Erythroblast (primary cell): ENCODE measurements at regions not wholly inside any gene's neighbourhood (a gene's known extent, or its start where the extent isn't known, plus 50 kb on each side); places are given as distances from the start of the nearest gene placed in this dataset.

Experiments
- DNase-seq, 2 experiments: peaks; one replicate each; lab custom pipeline; 2025; lab: John Stamatoyannopoulos, UW
- GATA1 ChIP-seq: IDR thresholded peaks from 2 replicates; pipeline ENCODE4 v1.6.1; 2011; ENCODE audit warnings: low read depth, mild to moderate bottlenecking, control low read depth, low read length, moderate library complexity
- POLR2A ChIP-seq: IDR thresholded peaks from 2 replicates; pipeline ENCODE4 v1.6.1; 2011; ENCODE audit warnings: mild to moderate bottlenecking, low read length

DNA sequence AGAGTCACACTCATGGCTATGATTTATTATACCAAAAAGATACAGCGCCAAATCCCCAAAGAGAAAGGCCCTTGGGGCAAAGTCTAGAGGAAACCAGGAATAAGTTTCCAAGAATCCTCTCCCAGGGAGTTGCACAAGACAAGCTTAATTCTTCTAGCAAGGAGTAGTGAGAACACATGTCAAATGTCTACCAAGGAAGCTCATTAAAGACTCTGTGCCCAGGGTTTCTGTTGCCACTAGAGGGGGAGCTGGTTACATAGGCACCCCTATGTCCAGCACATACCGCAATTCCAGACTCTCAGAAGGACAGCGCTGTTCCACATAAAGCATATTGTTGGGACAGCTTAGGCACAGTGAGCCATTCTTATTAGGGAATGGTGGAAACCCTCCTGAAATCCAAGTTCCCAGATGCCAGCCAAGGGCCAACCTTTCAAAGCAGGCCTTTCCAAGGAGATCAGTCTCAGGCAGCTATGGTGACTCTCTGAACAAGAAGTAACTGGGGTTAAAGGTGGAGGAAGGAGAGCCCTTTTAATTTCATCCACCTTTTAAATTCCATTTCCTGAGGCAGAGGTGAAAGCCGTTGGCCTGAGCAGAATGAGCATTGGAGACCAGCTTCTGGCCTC lies 194.2 kb downstream of the UACA start:
- TF ChIP-seq POLR2A (no peak), GATA1 (no peak)
- DNase-seq, result peak; percentile 23 to 31

DNA sequence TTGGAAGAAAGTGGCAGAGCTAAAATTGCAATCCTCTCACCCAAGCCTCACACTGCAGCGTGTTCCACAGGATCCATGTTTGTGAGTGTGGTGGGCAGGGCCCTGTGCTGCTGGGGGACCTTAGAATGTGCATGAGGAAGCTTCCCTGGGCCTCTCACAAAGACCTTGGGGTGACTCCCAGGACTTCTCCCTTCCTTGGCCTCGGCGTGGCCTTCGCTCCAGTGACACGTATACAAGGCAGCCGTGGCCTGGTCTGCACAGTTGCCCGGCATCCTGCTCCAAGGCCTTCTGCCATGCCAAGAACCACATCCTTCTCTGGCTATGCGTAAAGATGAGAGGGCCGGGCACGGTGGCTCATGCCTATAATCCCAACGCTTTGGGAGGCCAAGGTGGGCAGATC lies 196.4 kb downstream of the UACA start:
- no peak for DNase-seq
- no peak for TF ChIP-seq GATA1
- no peak for TF ChIP-seq POLR2A

DNA sequence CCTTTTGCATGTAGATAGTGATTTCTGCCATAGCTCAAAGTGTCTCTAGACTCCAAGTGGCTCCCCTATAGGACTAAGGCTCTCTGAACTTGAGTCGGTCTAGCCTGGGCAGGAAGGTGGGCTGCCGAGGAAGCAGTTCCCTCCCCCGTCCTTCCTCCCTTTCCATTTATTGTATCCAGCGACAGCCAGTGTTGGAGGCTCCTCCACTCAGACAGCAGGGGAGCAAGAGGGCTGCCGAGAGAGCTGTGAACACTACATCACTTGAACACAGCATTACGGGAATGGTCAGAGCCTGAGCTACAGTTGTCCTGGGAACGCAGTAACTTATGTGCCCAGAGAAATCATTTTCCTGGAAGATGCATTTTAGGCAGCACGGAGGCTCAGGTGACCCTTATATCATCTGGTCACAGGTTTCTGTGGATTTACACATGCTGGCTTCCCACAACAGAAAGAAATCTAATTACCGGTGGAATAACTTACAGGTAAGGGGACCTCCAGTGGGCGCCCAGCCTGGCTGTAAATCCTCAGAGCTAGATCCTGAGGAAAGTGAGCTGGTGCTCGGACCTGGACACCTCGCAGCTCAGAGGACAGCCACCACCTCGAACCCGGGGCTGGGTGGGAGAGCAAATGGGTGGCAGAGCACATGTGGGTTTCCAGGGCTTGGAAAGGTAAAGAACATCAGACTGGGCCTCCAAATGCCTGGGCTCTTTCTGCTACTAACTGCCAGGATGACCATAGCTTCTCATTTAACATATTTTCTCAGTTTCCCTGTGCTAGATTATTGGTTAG lies 197.1 kb downstream of the UACA start:
- TF ChIP-seq POLR2A, result no peak
- no peak for TF ChIP-seq GATA1
- no peak for DNase-seq

DNA sequence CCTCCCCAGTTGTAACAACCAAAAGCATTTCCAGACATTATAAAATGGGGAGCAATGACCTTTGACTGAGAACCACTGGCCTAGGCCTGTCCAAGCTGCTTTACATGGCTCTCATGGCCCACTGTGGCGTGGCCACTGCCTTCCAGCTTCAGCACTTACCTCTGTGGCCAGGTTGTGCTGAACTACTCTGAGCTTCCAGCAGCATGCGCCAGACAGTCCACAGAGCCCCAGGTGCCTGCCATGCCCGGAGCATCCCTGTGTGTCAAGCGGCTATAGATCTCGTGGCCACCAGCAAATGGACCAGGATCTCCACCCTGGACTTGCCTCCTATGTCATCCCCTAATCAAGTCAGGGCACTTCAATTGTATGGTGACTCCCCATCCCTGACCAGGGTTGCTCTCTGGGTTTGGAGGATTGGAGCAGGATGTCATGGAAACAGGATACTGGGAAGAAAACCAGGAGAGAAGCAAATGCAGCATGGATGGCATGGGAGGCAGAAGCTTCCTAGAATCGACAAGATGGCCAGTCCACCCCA lies 199.7 kb downstream of the UACA start:
- no peak for DNase-seq

DNA sequence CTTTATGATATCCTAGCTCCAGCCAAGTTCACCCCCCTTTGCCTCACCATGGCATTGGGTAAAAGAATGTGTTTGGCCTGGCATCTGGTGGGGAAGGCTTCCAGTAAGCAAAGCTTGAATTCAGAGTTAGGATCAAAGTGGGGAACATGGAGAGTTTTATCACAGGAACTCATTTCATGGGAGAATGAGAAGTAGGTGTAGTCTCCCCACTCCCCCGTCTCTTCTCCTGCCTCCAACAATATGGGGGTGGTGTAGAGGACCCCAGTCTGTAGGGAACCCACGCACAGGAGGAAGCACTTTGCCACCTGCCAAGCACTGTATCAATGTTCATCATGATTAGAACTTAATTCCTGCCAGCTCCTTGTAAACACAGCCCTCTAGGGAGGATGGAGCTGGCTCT lies 200.5 kb downstream of the UACA start:
- no peak for DNase-seq

More for the DNA sequence above, 199.7 kb downstream of the UACA start:
- no peak for TF ChIP-seq GATA1
- TF ChIP-seq POLR2A, result no peak

DNA sequence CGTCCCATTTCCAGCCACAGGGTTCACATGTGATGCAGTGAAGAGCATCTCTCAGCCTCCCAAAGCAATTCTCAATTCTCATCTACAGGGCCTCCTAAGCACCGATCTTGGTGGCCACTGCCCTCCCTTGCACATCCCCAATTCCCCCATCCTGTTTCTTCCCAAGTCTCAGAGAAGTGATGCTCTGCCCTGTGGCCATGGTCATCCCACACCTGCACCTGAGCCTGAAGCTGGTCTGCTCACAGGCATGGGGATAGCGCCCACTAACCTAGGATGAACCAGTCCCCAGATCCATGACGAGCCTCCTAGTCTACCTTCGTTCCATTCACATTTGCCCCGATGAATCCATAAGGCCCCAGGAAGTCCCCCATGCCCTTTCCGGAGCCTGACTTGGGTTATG lies 201.5 kb downstream of the UACA start:
- TF ChIP-seq POLR2A (no peak), GATA1 (no peak)
- DNase-seq, result no peak

More for the DNA sequence above, 200.5 kb downstream of the UACA start:
- TF ChIP-seq GATA1, result no peak
- TF ChIP-seq POLR2A, result no peak

DNA sequence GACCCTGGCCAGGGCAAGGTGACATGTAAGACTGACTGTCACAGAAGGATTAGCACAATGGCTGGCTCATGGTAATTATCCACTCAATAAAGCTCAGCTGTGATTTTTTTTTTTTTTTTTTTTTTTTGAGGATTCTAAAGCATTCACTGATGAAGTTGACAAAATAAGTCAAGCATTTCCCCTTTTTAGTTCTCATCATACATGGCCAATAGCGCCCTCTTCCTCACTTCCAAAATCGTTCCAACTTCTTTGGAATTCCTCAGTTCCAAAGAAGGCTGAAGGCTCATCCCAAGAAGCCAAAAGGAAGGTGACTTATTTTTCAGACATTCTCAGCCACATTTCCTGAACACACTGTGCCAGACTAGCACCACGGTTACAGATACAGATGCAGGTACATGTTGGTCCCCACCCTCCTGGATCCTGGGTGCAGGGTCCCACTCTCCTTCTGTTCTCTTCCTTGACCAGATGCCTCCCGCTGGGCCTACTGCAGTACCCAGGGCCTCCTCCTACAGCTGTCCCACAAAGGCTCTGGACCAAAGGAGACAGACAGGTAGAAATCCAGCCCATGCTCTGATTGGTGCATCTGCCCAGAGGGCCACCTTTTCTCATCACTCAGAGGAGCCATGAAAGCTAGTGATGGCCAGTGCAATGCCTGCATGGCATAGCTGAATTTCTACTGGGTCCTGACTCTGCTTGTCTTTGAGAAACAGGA lies 202.6 kb downstream of the UACA start:
- no peak for TF ChIP-seq GATA1
- TF ChIP-seq POLR2A, result no peak

DNA sequence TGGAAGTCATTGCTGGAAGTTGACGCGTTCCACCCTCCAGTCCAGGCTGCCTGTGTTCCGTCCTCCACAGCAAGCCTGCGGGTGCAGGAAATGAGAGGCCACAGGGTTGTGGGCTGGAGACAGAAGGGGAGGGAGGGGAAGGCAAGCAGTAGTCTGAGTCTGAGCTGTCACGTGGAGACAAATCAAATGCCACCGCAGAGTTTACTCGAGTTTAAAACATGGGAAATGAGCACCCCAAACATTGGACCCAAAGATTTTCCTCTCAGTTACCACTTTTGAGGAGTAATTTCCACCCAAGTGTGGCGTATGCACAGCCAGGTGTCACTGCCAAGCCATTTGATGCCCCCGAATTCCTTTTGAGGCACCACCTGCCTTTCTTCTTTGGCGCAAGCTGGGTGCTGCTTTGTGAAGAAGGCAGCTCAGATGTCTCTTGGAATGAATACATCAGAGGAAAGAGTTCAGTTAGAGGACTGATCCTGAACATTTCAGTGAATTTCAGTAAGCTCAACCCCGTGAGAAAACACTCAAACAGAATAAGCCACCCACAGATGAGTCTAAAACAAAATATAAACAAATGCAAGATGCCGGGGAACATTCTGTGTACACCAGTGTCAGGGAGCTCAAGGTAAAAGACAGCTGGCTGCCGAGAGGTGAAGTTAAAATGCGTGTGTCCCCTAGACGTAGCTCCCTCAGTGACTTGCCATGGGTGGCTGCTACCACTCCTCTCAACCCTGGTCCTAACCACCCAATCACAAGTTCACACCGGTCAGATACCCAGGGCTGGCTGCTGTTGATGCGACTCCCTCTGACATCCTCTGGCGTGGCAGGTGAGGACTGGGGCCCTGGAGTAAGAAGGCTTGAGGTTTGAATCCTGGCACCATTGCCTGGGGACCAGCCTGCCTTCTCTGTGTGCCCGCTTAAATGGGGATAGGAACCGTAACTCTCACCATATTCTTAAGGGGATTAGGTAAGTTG lies 203.8 kb downstream of the UACA start:
- no peak for DNase-seq
- no peak for TF ChIP-seq POLR2A
- no peak for TF ChIP-seq GATA1

More for the DNA sequence above, 202.6 kb downstream of the UACA start:
- no peak for DNase-seq

DNA sequence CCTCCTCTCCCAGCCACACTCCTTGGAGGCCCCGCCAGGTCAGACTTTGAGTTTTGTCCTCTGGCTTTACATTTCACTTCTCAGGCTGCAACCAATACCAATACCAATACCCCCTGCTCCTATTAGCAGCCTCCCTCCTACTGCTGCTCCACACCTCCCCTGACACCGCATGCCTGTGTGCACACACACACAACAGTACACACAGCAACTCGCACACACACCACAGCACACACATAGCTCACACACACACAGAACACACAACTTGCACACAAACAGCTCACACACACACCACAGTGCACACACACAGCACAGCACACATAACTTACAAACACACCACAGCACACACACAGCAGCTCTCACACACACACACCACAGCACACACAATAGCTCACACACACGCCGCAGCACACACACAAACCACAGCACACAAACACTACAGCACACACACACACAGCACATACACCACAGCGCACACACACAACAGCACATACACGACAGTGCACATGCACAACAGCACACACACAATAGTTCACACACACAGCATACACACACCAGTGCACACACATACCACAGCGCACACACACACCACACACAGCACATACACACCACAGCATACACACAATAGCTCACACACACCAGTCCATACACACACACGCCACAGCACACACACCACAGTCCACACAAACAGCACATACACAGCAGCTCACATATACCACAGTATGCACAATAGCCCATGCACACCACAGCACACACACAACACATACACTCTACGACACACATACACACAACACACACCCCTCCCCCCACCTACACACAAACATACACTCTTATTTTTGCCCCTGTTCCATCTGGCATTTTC lies 204.7 kb downstream of the UACA start:
- TF ChIP-seq GATA1 (no peak), POLR2A (no peak)
- DNase-seq, result no peak

DNA sequence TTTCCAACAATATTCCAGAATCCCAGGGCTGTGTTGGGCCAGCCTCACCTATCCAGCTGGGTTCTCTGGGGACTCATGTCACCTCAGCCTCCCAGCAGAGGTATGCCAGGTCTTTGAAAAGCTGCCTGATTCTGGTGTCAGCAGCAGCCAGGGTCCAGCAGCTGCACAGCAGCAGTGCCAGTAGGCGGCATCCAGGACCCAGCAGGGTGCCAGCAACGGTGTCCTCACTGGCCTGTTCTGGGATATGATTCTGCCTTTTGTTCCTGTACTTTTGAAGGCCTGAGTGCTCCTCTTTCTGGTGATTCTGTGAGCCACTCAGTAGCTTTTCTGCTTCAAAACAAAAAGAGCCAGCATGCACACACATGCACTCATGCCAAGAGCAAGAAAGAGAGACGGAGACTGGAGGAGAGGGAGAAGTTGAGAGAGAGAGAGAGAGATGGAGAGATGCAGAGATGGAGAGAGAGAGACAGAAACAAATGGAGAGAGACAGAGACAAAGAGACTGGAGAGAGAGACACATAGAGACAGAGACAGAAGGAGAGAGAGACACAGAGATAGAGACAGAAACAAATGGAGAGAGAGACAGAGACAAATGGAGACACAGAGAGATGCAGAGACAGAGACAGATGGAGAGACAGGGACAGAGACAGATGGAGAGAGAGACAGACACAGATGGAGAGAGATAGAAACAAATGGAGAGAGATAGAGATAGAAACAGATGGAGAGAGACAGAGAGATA lies 205.7 kb downstream of the UACA start:
- TF ChIP-seq GATA1, result no peak
- no peak for TF ChIP-seq POLR2A
- DNase-seq, result no peak

DNA sequence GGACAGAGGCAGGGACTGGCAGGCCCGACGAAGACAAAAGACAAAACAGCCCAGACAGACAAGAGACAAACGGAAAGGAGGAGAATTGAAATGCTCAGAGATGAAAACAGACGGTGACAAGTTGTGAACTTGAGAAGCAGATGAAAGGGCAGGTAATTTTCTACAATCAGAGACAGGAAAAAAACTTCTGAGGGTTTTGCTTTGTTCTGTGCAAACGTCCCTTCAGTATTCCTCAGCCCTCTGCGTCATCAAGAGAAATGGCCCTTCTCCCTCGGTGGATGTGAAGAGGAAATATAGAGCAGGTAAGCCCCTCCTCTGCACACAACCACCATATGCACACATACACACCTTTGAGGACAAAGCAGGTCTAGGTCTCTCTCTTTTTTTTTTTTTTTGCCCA lies 206.6 kb downstream of the UACA start:
- no peak for TF ChIP-seq POLR2A
- no peak for TF ChIP-seq GATA1
- no peak for DNase-seq
